HepG2 (cell line): ENCODE measurements at regions not wholly inside any gene's neighbourhood (a gene's known extent, or its start where the extent isn't known, plus 50 kb on each side); places are given as distances from the start of the nearest gene placed in this dataset.

Source experiments
- EZH2 ChIP-seq: conservative IDR thresholded peaks from 2 replicates; pipeline ENCODE4 v1.6.1; 2012; ENCODE audit warnings: mild to moderate bottlenecking, low read depth, low read length, moderate library complexity
- GABPA ChIP-seq, 2 experiments: IDR thresholded peaks; 2 replicates each; pipeline ENCODE4 v1.6.1; 2011 to 2016; ENCODE audit warnings: low read depth in 2 of 2, low read length in 1 of 2, missing biosample characterization in 1 of 2, missing genetic modification characterization in 1 of 2

DNA sequence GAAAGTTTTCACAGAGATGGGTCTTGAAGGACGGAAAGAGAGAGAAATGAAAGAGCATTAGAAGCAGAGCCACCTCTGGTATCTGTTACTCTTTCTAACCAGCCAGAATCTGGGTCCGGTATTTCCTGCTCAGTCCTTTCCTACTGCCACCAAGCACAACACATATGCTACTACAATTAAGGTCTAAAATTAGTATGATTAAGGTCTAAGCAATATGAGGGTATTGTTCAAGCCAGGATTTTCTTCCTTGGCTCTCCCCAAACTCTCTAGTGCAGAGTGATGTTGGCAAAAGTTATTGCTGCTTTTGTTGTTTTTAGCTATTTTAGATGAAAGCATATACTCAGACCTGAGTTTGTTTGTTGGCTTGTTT, 59.2 kb upstream of the EED start:
- TF ChIP-seq GABPA (IDR thresholded peaks at IDR 0.05; ENCODE audit: low read depth, low read length), result no peak
- TF ChIP-seq GABPA (CRISPR knock-in tag; IDR thresholded peaks at IDR 0.05; ENCODE audit: low read depth), result no peak
- no peak for TF ChIP-seq EZH2
